GM12801 (cell line): ENCODE measurements at regions not wholly inside any gene's neighbourhood (a gene's known extent, or its start where the extent isn't known, plus 50 kb on each side); places are given as distances from the start of the nearest gene placed in this dataset.

Source experiments
- TF ChIP-seq, protein P1 (sequence below): IDR thresholded peaks from one replicate; pipeline ENCODE4 v1.5.1; 2011; ENCODE audit warnings: control low read depth; ENCODE audit not compliant: insufficient read length; ENCODE audit errors: extremely low read depth

DNA sequence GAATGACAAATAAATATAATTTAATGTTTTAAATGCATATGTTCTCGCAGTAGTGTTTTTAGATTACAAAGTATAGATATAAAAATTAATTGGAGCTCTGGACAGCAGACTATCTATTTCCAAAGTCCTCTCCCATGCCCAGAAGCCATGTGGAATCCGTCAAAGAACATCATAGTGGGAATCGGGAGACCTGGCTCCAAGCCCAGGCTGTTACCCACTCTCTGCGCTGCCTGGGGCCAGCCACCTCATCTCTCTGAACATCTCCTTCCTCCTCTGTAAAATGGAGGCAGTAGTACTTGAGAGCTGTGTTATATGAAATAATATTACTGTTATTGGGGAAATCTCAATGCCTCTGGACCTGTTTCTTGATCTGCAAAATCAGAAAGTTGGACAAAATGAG, 58.1 kb upstream of the SLC30A5 start:
- TF ChIP-seq, protein P1, sequence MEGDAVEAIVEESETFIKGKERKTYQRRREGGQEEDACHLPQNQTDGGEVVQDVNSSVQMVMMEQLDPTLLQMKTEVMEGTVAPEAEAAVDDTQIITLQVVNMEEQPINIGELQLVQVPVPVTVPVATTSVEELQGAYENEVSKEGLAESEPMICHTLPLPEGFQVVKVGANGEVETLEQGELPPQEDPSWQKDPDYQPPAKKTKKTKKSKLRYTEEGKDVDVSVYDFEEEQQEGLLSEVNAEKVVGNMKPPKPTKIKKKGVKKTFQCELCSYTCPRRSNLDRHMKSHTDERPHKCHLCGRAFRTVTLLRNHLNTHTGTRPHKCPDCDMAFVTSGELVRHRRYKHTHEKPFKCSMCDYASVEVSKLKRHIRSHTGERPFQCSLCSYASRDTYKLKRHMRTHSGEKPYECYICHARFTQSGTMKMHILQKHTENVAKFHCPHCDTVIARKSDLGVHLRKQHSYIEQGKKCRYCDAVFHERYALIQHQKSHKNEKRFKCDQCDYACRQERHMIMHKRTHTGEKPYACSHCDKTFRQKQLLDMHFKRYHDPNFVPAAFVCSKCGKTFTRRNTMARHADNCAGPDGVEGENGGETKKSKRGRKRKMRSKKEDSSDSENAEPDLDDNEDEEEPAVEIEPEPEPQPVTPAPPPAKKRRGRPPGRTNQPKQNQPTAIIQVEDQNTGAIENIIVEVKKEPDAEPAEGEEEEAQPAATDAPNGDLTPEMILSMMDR, result no peak

DNA sequence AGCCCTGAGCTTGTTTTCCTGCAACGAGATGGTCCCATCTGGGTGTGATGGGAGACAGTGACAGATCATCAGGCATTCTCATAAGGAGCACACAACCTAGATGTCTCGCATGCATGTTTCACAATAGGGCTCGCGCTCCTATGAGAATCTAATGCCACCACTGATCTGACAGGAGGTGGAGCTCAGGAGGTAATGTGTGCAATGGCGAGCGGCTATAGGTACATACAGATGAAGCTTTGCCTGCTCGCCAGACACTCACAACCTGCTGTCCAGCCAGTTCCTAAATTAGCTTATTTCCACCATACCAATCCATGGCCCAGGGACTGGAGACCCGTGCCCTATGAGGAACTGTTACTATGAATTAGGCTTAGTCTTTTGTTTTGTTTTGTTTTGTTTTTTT, 55.3 kb upstream of the SLC30A5 start:
- TF ChIP-seq, protein P1, result no peak

DNA sequence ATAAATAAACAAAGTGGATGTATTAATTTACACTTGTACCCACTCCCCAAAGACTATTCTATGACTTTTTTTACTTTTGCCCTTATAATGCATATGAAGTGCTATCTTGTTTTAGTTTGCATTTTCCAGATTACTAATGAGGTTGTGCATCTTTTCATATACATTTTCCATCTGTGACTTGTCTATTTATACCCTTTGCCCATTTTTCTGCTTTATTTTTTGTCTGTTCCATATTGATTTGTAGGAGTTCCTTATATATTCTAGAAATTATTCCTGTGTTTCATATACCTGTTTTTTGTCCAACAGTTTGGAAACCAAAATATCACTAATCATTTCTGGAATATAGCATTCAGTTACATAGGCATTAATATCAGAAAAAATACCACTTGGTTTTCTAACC, 54.0 kb upstream of the SLC30A5 start:
- TF ChIP-seq, protein P1, result no peak

DNA sequence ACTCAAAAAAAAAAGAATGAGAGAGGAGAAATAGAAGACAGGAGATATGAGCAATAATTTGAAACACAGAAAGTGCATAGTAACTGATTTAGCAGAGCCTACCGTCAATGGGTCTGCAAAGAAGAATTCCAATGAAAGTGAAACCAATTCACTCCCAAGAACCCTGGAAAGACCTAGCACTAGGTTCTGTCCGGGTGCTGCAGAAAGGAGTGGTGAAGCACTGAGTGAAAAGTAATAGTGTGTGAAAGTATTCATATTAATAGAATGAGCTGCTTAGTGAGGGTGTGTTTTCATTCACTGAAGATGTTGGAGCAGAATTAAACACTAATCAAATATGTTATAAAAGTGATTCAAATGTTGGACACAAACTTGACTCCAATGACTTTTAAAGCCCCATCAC, 51.3 kb upstream of the SLC30A5 start:
- TF ChIP-seq, protein P1, result no peak

DNA sequence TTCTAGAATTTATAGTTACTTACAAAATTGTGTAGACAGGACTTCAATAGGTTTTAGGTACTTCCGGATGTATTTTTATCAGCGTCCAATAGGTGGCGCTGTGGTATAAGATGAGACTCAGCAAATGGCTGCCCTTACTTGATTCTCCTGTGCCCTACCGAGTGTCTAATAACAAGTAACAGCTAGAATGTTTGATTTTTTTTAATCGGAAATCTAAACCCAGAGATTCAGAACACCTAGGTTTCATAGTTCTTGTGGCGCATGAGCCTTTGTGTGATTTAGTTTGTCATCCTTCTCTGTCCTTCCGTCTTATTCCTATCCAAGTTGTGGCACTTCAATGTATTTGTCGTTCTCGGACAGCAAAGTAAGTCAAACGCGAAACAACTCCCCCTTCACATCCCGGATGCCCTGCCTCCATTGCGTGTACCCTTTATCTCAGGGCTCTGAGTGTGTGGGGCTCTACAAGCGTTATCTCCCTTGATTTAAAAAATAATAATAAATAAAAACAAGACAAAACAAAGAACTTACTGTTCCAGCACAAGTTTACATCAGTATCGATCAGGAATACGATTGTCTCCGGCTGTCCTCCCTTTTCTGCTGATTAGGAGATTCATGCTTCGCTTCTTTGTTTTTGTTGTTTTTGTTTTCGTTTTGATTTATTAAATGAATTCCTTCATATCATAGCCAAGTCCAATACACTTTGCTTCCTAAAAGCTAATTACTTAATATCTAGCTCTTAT, 50.7 kb upstream of the SLC30A5 start:
- TF ChIP-seq, protein P1, result no peak

DNA sequence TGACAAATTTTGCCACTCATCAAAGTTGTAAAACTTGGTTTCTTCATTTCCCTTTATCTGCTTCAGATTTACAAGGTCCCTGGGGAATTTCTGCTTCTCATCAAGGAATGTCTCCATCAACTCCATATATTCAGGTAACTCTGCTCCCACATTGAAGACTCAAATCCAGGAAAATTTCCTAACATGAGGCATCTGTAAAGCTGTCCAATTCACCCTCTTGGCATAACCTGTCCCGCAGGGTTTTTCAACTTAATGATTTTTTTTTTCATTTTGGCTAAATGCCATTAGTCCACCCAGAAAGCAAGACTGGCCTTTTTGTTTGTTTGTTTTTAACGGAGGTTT, 50.2 kb upstream of the SLC30A5 start:
- TF ChIP-seq, protein P1, result no peak
